NCI-H446 treated with DMSO at 0.1 percent for 48 hours (cell line): ENCODE measurements at regions not wholly inside any gene's neighbourhood (a gene's known extent, or its start where the extent isn't known, plus 50 kb on each side); places are given as distances from the start of the nearest gene placed in this dataset.
A peak's percentile ranks its signal among the peaks of the same experiment; 100 is the strongest.
"Not testable (repeated sequence)": the region's sequence is repeated elsewhere in the genome, so short reads cannot be mapped to it uniquely, and the experiment has no call there.

Source experiments
- DNase-seq: peaks from one replicate; lab custom pipeline; 2025; lab: John Stamatoyannopoulos, UW

- no peak for DNase-seq
Observed at GRCh38 chr3:177358091-177358976, 161.1 kb upstream of the TBL1XR1 start.

GRCh38 chr3:177358977-177359592 lies 161.8 kb upstream of the TBL1XR1 start:
- no peak for DNase-seq

GRCh38 chr3:177359593-177360357 lies 162.5 kb upstream of the TBL1XR1 start:
- DNase-seq = peak; percentile 98

- no peak for DNase-seq
Observed at GRCh38 chr3:177361081-177361938, 164.0 kb upstream of the TBL1XR1 start.

GRCh38 chr3:177362626-177363025 lies 165.3 kb upstream of the TBL1XR1 start:
- no peak for DNase-seq

- DNase-seq = no peak
Observed at GRCh38 chr3:177364236-177364635, 167.0 kb upstream of the TBL1XR1 start.

GRCh38 chr3:177365294-177365693 lies 168.0 kb upstream of the TBL1XR1 start:
- not testable (repeated sequence) for DNase-seq

- no peak for DNase-seq
Observed at GRCh38 chr3:177367788-177368187, 170.5 kb upstream of the TBL1XR1 start.

- DNase-seq = no peak
Observed at GRCh38 chr3:177370246-177370822, 173.1 kb upstream of the TBL1XR1 start.

GRCh38 chr3:177371146-177371545 lies 173.9 kb upstream of the TBL1XR1 start:
- no peak for DNase-seq

GRCh38 chr3:177371888-177372287 lies 174.6 kb upstream of the TBL1XR1 start:
- no peak for DNase-seq

GRCh38 chr3:177374323-177374722 lies 177.0 kb upstream of the TBL1XR1 start:
- no peak for DNase-seq

GRCh38 chr3:177375316-177375715 lies 178.0 kb upstream of the TBL1XR1 start:
- no peak for DNase-seq

- no peak for DNase-seq
Observed at GRCh38 chr3:177377166-177377565, 179.9 kb upstream of the TBL1XR1 start.

GRCh38 chr3:177378168-177378567 lies 180.9 kb upstream of the TBL1XR1 start:
- DNase-seq = no peak

GRCh38 chr3:177379045-177379444 lies 181.8 kb upstream of the TBL1XR1 start:
- no peak for DNase-seq

GRCh38 chr3:177381070-177381469 lies 183.8 kb upstream of the TBL1XR1 start:
- DNase-seq = no peak

GRCh38 chr3:177382944-177383343 lies 185.7 kb upstream of the TBL1XR1 start:
- DNase-seq = no peak

GRCh38 chr3:177385186-177385585 lies 187.9 kb upstream of the TBL1XR1 start:
- DNase-seq = no peak

GRCh38 chr3:177385831-177386301 lies 188.6 kb upstream of the TBL1XR1 start:
- no peak for DNase-seq

GRCh38 chr3:177388209-177388608 lies 190.9 kb upstream of the TBL1XR1 start:
- DNase-seq = no peak
